ENCODE measurements at regions not wholly inside any gene's neighbourhood (a gene's known extent, or its start where the extent isn't known, plus 50 kb on each side); places are given as distances from the start of the nearest gene placed in this dataset.
"Not testable (repeated sequence)": the region's sequence is repeated elsewhere in the genome, so short reads cannot be mapped to it uniquely, and the experiment has no call there.

DNA sequence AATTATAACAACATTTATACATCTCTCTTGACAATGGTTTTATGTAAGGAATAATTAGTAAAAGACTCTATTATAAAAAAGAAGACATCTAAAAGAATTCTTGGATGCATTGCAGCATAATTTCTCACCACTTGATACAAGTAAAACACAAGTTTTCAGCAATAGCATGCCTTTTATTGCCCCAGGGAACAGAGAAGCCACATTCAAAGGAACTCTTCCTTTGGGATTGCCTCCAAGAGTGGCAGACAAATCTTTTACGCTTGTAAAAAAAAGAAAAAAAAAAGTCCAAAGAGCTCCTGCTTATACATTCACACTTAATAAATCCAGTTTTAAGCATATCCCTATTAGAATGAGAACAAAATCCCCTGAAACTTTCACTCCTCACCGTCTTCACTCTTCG is 2357.8 kb upstream of the PCDH20 start:
- Histone ChIP-seq H3K36me3 (ENCODE audit: insufficient read depth, insufficient read length, low read length) (no peaks in the 10 kb centered on the region), H3K4me3 (ENCODE audit: insufficient read length, low read depth) (no peak overlapping the region), H3K9ac (ENCODE audit: insufficient read length, low read depth) (no peak overlapping the region), H3K27me3 (ENCODE audit: insufficient read depth, insufficient read length) (no peaks in the 10 kb centered on the region), H3K9me3 (ENCODE audit: insufficient read depth, low read length) (no peaks in the 10 kb centered on the region), H3K4me1 (ENCODE audit: insufficient read depth, insufficient read length) (no peaks in the 10 kb centered on the region)
- TF ChIP-seq ZNF274 (IDR thresholded peaks at IDR 0.05; ENCODE audit: low read depth, low read length) (no peak), SUZ12 (IDR thresholded peaks at IDR 0.05; ENCODE audit: extremely low read depth, insufficient read depth, insufficient read length) (no peak), YY1 (IDR thresholded peaks at IDR 0.05; ENCODE audit: insufficient read depth, insufficient read length) (no peak)
- DNase-seq (ENCODE audit: low read depth, low spot score) = no peak

DNA sequence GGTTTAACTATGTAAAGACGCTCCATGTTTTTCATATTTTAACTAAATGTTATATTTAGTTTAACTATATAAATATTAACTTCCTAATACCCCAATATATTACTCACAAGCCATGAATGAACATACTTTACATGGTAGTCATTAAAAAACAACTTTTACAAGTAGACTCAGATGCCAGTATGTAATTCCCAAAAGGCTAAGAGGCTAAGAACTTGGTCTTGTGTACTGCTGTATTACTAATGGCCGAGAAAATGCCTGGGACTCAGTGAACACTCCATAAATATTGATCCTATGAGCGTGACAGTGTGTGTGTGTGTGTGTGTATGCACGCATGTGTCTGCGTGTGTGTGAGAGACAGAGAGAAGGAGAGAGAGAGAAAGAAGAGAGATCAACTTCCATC is 2342.0 kb upstream of the PCDH20 start:
- H3K36me3 ChIP-seq (ENCODE audit: insufficient read depth, insufficient read length, low read length); H3K27me3 ChIP-seq (ENCODE audit: insufficient read depth, insufficient read length); H3K9me3 ChIP-seq (ENCODE audit: insufficient read depth, low read length); DNase-seq (ENCODE audit: low read depth, low spot score); H3K4me1 ChIP-seq (ENCODE audit: insufficient read depth, insufficient read length); H3K9ac ChIP-seq (ENCODE audit: insufficient read length, low read depth); H3K4me3 ChIP-seq (ENCODE audit: insufficient read length, low read depth): not testable (repeated sequence)

DNA sequence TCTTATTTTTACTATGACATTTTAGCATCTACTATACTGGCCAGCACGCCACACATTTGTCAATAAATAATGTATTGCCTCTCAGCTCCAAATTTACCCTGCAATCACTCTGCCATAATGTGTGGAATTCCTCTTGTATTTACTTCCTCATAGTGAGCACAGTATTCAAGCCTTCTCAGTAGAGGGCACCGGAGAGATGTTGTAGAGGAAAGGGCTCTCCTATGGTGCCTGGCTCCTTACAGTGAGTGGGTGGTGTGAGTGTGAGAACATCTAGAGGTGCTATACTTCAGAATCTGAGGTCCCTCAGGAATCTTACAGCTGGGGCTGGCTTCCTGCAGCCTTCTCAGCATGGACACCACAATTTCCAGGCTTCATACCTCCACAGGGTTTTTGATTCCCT is 2334.2 kb upstream of the PCDH20 start:
- H3K27me3 ChIP-seq (ENCODE audit: insufficient read depth, insufficient read length); H3K9ac ChIP-seq (ENCODE audit: insufficient read length, low read depth); H3K9me3 ChIP-seq (ENCODE audit: insufficient read depth, low read length); H3K4me3 ChIP-seq (ENCODE audit: insufficient read length, low read depth); H3K36me3 ChIP-seq (ENCODE audit: insufficient read depth, insufficient read length, low read length); DNase-seq (ENCODE audit: low read depth, low spot score); H3K4me1 ChIP-seq (ENCODE audit: insufficient read depth, insufficient read length): not testable (repeated sequence)

DNA sequence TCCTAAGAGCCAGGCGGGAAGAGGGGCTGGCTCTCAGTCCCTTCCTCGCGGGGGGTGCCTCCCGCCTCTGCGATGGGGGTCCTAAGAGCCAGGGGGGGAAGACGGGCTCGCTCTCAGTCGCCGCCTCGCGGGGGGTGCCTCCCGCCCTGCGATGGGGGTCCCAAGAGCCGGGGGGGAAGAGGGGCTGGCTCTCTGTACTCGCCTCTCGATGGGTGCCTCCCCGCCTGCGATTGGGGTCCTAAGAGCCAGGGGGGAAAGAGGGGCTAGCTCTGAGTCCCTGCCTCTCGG is 2326.1 kb upstream of the PCDH20 start:
- H3K4me3 ChIP-seq (ENCODE audit: insufficient read length, low read depth); H3K9me3 ChIP-seq (ENCODE audit: insufficient read depth, low read length); H3K9ac ChIP-seq (ENCODE audit: insufficient read length, low read depth); H3K27me3 ChIP-seq (ENCODE audit: insufficient read depth, insufficient read length); H3K36me3 ChIP-seq (ENCODE audit: insufficient read depth, insufficient read length, low read length); H3K4me1 ChIP-seq (ENCODE audit: insufficient read depth, insufficient read length); DNase-seq (ENCODE audit: low read depth, low spot score): not testable (repeated sequence)

DNA sequence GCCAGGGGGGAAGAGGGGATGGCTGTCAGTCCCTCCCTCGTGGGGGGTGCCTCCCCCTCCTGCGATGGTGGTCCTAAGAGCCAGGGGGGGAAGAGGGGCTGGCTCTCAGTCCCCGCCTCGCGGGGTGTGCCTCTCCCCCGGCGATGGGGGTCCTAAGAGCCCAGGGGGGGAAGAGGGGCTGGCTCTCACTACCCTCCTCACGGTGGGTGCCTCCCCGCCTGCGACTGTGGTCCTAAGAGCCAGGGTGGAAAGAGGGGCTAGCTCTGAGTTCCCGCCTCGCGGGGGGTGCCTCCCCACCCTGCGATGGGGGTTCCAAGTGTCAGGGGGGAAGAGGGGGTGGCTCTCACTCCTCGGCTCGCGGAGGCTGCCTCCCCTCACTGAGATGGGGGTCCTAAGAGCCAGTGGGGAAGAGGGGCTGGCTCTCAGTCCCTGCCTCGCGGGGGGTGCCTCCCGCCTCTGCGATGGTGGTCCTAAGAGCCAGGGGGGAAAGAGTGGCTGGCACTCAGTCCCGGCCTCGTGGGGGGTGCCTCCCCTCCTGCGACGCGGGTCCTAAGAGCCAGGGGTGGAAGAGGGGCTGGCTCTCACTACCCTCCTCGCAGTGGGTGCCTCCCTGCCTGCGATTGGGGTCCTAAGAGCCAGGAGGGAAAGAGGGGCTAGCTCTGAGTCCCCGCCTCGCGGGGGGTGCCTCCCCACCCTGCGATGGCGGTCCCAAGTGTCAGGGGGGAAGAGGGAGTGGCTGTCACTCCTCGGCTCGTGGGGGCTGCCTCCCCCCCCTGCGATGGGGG is 2325.6 kb upstream of the PCDH20 start:
- Histone ChIP-seq H3K9me3 (ENCODE audit: insufficient read depth, low read length) (no peaks in the 10 kb centered on the region), H3K4me1 (ENCODE audit: insufficient read depth, insufficient read length) (no peaks in the 10 kb centered on the region), H3K9ac (ENCODE audit: insufficient read length, low read depth) (no peak overlapping the region), H3K27me3 (ENCODE audit: insufficient read depth, insufficient read length) (no peaks in the 10 kb centered on the region), H3K36me3 (ENCODE audit: insufficient read depth, insufficient read length, low read length) (no peaks in the 10 kb centered on the region), H3K4me3 (ENCODE audit: insufficient read length, low read depth) (no peak overlapping the region)
- TF ChIP-seq YY1 (IDR thresholded peaks at IDR 0.05; ENCODE audit: insufficient read depth, insufficient read length) = no peak
- no peak for TF ChIP-seq ZNF274 (IDR thresholded peaks at IDR 0.05; ENCODE audit: low read depth, low read length)
- TF ChIP-seq SUZ12 (IDR thresholded peaks at IDR 0.05; ENCODE audit: extremely low read depth, insufficient read depth, insufficient read length) = no peak
- no peak for DNase-seq (ENCODE audit: low read depth, low spot score)

DNA sequence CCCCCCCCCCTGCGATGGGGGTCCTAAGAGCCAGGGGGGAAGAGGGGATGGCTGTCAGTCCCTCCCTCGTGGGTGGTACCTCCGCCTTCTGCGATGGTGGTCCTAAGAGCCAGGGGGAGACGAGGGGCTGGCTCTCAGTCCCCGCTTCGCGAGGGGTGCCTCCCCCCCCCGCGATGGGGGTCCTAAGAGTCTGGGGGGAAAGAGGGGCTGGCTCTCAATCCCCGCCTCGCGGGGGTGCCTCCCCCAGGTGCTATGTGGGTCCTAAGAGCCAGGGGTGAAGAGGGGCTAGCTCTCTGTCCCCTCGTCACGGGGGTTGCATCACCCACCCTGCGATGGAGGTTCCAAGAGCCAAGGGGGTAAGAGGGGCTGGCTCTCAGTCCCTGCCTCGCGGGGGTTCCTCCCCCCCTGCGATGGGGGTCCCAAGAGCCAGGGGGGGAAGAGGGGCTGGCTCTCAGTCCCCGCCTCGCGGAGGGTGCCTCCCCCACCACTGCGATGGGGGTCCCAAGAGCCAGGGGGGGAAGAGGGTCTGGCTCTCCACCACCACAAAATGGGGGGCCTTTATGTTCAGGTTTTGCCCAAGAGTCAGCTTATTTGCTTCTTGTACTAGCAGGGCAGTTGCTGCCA is 2323.6 kb upstream of the PCDH20 start:
- not testable (repeated sequence) for H3K4me1 ChIP-seq (ENCODE audit: insufficient read depth, insufficient read length); H3K4me3 ChIP-seq (ENCODE audit: insufficient read length, low read depth); H3K9ac ChIP-seq (ENCODE audit: insufficient read length, low read depth); H3K9me3 ChIP-seq (ENCODE audit: insufficient read depth, low read length); H3K36me3 ChIP-seq (ENCODE audit: insufficient read depth, insufficient read length, low read length); H3K27me3 ChIP-seq (ENCODE audit: insufficient read depth, insufficient read length); DNase-seq (ENCODE audit: low read depth, low spot score)

DNA sequence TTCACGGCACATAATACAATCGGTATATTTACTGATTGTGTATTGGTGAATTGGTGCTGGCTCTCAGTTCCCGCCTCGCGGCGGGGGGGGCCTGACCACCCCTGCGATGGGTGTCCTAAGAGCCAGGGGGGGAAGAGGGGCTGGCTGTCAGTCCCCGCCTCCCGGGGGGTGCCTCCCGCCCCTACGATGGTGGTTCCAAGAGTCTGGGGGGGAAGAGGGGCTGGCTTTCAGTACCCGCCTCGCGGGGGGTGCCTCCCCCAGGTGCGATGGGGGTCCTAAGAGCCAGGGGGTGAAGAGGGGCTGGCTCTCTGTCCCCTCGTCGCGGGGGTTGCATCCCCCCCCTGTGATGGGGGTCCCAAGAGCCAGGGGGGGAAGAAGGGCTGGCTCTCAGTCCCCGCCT is 2321.8 kb upstream of the PCDH20 start:
- H3K4me3 ChIP-seq (ENCODE audit: insufficient read length, low read depth) = no peak overlapping the region
- no peaks in the 10 kb centered on the region for H3K4me1 ChIP-seq (ENCODE audit: insufficient read depth, insufficient read length)
- H3K9me3 ChIP-seq (ENCODE audit: insufficient read depth, low read length) = no peaks in the 10 kb centered on the region
- TF ChIP-seq YY1 (IDR thresholded peaks at IDR 0.05; ENCODE audit: insufficient read depth, insufficient read length) (no peak), SUZ12 (IDR thresholded peaks at IDR 0.05; ENCODE audit: extremely low read depth, insufficient read depth, insufficient read length) (no peak), ZNF274 (IDR thresholded peaks at IDR 0.05; ENCODE audit: low read depth, low read length) (no peak)
- H3K9ac ChIP-seq (ENCODE audit: insufficient read length, low read depth) = no peak overlapping the region
- no peaks in the 10 kb centered on the region for H3K36me3 ChIP-seq (ENCODE audit: insufficient read depth, insufficient read length, low read length)
- H3K27me3 ChIP-seq (ENCODE audit: insufficient read depth, insufficient read length) = no peaks in the 10 kb centered on the region
- no peak for DNase-seq (ENCODE audit: low read depth, low spot score)

DNA sequence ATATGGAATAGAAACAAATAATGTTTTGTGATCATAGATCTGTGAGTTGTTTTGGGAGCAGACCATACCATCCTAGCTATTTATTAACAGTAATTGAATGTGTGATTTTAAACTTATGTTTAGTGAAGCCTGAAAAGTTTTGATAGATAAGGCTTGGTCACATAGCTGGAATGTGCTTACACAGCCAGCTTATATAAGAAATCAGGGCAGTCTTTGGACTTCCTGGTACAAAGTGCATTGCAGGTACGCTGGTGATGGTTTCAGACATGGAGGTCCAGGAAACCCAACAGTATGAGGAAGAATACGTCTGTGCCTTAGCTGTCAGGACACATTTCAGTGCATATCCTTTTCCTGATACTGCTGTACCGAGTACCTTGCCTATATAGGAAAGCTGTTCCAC is 2316.2 kb upstream of the PCDH20 start:
- TF ChIP-seq SUZ12 (IDR thresholded peaks at IDR 0.05; ENCODE audit: extremely low read depth, insufficient read depth, insufficient read length) (no peak), ZNF274 (IDR thresholded peaks at IDR 0.05; ENCODE audit: low read depth, low read length) (no peak), YY1 (IDR thresholded peaks at IDR 0.05; ENCODE audit: insufficient read depth, insufficient read length) (no peak)
- no peak for DNase-seq (ENCODE audit: low read depth, low spot score)
- H3K4me1 ChIP-seq (ENCODE audit: insufficient read depth, insufficient read length) = no peaks in the 10 kb centered on the region

DNA sequence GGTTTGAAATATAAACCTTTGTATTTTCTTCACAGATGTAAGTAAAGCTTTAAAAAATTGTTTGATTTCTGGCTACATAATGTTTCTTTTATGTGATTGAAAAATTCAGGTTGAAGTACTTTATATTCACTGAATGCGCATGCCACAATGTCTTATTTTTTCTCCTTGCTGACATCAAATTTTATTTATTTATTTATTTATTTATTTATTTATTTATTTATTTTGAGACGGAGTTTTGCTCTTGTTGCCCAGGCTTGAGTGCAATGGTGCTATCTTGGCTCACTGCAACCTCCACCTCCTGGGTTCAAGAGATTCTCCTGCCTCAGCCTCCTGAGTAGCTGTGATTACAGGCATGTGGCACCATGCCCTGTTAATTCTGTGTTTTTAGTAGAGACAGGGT is 2296.5 kb upstream of the PCDH20 start:
- H3K4me1 ChIP-seq (ENCODE audit: insufficient read depth, insufficient read length); DNase-seq (ENCODE audit: low read depth, low spot score): not testable (repeated sequence)

More for the DNA sequence above, 2316.2 kb upstream of the PCDH20 start:
- Histone ChIP-seq H3K4me3 (ENCODE audit: insufficient read length, low read depth) (no peak overlapping the region), H3K36me3 (ENCODE audit: insufficient read depth, insufficient read length, low read length) (no peaks in the 10 kb centered on the region), H3K9ac (ENCODE audit: insufficient read length, low read depth) (no peak overlapping the region), H3K9me3 (ENCODE audit: insufficient read depth, low read length) (no peaks in the 10 kb centered on the region), H3K27me3 (ENCODE audit: insufficient read depth, insufficient read length) (no peaks in the 10 kb centered on the region)

More for the DNA sequence above, 2296.5 kb upstream of the PCDH20 start:
- not testable (repeated sequence) for H3K9me3 ChIP-seq (ENCODE audit: insufficient read depth, low read length); H3K9ac ChIP-seq (ENCODE audit: insufficient read length, low read depth); H3K4me3 ChIP-seq (ENCODE audit: insufficient read length, low read depth); H3K27me3 ChIP-seq (ENCODE audit: insufficient read depth, insufficient read length); H3K36me3 ChIP-seq (ENCODE audit: insufficient read depth, insufficient read length, low read length)
